OCI-LY7 (cell line): ENCODE measurements at regions not wholly inside any gene's neighbourhood (a gene's known extent, or its start where the extent isn't known, plus 50 kb on each side); places are given as distances from the start of the nearest gene placed in this dataset.

Experiments
- EZH2phosphoT487 ChIP-seq: fragments of 200-600 bp; sonication (generic); IDR thresholded peaks from 2 replicates; pipeline ENCODE4 v1.6.1; 2018; ENCODE audit warnings: low read depth, borderline replicate concordance, mild to moderate bottlenecking, mixed run types, antibody characterized with exemption, low read length, moderate library complexity, mixed read lengths
- TF ChIP-seq, protein P1 (sequence below): fragments of 200-600 bp; sonication (generic); conservative IDR thresholded peaks from 2 replicates; pipeline ENCODE4 v1.5.1; 2014; ENCODE audit warnings: mild to moderate bottlenecking, antibody characterized with exemption, low read length, moderate library complexity, mixed read lengths

DNA sequence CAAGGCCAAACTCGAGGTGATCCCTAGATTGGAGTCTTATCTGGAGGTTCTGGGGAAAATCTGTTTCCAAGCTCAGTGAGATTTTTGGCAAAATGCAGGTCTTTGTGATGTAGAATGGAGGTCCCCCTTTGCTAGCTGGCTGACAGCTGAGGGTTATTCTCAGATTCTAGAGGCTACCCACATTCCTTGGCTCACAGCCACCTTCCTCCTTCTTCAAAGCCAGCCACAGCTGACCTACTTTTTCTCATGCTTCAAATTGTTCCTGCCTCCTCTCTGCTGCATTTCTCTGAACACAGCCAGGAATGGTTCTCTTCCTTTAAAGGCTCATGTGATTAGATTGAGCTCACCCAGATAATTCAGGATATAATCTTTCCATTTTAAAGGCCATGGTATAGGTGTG, 86.9 kb downstream of the VCX3A start:
- TF ChIP-seq, protein P1, sequence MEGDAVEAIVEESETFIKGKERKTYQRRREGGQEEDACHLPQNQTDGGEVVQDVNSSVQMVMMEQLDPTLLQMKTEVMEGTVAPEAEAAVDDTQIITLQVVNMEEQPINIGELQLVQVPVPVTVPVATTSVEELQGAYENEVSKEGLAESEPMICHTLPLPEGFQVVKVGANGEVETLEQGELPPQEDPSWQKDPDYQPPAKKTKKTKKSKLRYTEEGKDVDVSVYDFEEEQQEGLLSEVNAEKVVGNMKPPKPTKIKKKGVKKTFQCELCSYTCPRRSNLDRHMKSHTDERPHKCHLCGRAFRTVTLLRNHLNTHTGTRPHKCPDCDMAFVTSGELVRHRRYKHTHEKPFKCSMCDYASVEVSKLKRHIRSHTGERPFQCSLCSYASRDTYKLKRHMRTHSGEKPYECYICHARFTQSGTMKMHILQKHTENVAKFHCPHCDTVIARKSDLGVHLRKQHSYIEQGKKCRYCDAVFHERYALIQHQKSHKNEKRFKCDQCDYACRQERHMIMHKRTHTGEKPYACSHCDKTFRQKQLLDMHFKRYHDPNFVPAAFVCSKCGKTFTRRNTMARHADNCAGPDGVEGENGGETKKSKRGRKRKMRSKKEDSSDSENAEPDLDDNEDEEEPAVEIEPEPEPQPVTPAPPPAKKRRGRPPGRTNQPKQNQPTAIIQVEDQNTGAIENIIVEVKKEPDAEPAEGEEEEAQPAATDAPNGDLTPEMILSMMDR: no peak
- no peak for TF ChIP-seq EZH2phosphoT487
